ACC112 (cell line): ENCODE measurements at regions not wholly inside any gene's neighbourhood (a gene's known extent, or its start where the extent isn't known, plus 50 kb on each side); places are given as distances from the start of the nearest gene placed in this dataset.
"Not testable (repeated sequence)": the region's sequence is repeated elsewhere in the genome, so short reads cannot be mapped to it uniquely, and the experiment has no call there.

Experiments used
- H2AFZ ChIP-seq: fragments of 200-600 bp; sonication (generic); one replicate; pipeline ENCODE4 v1.6.0; 2017; ENCODE audit warnings: antibody characterized with exemption, low read length; ENCODE audit not compliant: unreplicated experiment
- H3K27ac ChIP-seq: fragments of 200-600 bp; sonication (generic); 2 replicates; pipeline ENCODE4 v1.5.1; 2014; ENCODE audit warnings: low read depth, mild to moderate bottlenecking, antibody characterized with exemption, low read length, moderate library complexity
- H3K27me3 ChIP-seq: fragments of 200-600 bp; sonication (generic); 2 replicates; pipeline ENCODE4 v1.6.1; 2014; ENCODE audit warnings: mild to moderate bottlenecking, antibody characterized with exemption, low read length, moderate library complexity, mixed read lengths; ENCODE audit not compliant: insufficient read depth
- H3K36me3 ChIP-seq: fragments of 200-600 bp; sonication (generic); 2 replicates; pipeline ENCODE4 v1.6.1; 2016; ENCODE audit warnings: mild to moderate bottlenecking, antibody characterized with exemption, low read length, moderate library complexity, mixed read lengths; ENCODE audit not compliant: insufficient read depth
- H3K4me1 ChIP-seq: fragments of 200-600 bp; sonication (generic); one replicate; pipeline ENCODE4 v1.6.1; 2016; ENCODE audit warnings: low read length, mixed read lengths; ENCODE audit not compliant: insufficient read depth, unreplicated experiment, control insufficient read depth
- H3K4me3 ChIP-seq: fragments of 200-600 bp; sonication (generic); 2 replicates; pipeline ENCODE4 v1.5.1; 2014; ENCODE audit warnings: mild to moderate bottlenecking, low read depth, low read length
- H3K79me2 ChIP-seq: fragments of 200-600 bp; sonication (generic); one replicate; pipeline ENCODE4 v1.6.0; 2016; ENCODE audit warnings: low read length; ENCODE audit not compliant: control insufficient read depth, unreplicated experiment, insufficient read depth

DNA sequence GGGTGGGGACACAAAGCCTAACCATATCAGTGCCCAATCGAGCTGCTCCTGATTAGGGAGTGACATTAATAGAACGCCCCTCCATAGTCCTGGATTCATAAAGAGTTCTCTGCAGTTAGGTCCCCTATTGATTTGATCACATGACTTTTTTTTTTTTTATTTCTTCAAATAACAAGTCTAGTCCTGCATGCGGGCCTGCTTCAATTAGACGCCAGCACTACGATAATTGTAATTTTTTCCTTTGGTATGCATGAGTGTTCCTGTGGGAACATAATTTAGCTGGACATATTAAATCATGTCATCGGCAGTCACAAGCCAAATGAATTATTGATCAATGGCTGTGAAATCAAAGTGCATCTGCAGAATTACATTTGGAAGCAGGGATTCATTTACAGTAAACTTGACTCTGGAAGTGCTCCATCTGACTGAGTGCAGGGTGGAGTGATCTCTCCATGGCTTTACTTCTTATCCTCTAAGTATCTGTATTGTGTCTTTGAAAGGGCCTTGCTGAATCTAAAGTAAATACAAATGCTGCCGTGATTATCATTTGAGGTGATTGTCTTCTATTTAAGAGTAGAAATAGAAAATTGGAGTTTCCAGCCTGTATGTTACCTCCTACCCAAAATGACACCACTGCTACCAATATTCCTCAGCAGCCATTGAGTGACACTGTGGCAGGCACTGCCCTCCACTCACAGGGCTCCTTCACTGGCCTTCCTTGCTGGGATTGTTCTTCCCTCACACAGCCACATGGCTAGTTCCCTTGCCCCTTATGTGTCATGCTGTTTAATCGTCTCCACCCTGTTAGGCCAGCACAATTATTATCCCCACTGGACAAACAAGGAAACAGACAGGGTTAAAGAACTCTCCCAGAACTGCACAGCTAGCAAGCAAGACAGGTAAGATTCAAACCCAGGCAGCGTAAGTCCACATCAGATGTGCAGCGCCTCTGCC is 337.4 kb upstream of the ID2 start:
- Histone ChIP-seq H3K27ac (no peak overlapping the region), H3K27me3 (no peaks in the 10 kb centered on the region), H3K79me2 (no peaks in the 10 kb centered on the region), H3K4me3 (no peak overlapping the region), H3K4me1 (no peaks in the 10 kb centered on the region), H3K36me3 (no peaks in the 10 kb centered on the region), H2AFZ (no peak overlapping the region)

DNA sequence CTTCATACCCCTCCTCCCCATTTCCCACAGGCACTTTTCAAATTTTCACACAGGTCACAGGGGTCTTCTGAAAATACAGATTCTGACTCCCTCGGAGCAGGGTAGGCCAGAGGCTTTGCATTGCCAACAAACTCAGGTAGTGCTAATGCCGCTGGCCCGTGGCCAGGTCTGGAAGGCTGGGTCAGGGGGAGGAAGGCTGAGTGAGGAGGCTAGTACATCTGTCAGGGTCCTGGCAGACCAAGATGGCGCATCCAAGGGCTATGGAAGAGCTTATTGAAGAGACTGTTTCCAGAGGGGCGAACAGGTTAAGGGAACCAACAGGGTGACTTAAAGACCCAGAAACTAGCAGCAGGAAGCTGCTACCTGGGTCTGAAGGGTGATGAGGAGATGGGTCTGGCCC is 336.7 kb upstream of the ID2 start:
- Histone ChIP-seq H3K4me3 (no peak overlapping the region), H3K4me1 (no peaks in the 10 kb centered on the region), H3K79me2 (no peaks in the 10 kb centered on the region), H3K36me3 (no peaks in the 10 kb centered on the region), H3K27me3 (no peaks in the 10 kb centered on the region), H2AFZ (no peak overlapping the region), H3K27ac (no peak overlapping the region)

DNA sequence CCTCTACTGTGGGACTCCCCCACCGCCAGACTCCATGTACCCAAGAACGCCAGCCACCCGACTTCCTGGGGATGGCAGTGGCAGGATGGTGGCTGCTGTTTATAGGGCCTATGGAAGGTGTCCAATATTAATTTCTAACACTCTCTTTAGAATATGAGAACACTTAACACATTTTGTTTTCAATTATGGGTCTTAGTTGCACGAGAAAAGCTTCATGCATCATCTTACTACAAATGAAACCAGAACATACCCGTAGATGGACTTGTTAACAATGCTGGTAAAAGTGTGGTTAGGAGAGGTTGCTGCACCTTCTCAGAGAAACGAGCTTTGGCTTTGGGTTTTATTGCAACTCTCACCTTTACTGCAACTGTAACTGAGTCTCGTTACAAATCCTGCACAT is 335.6 kb upstream of the ID2 start:
- Histone ChIP-seq H3K27me3 (no peaks in the 10 kb centered on the region), H3K4me1 (no peaks in the 10 kb centered on the region), H2AFZ (no peak overlapping the region), H3K79me2 (no peaks in the 10 kb centered on the region), H3K4me3 (no peak overlapping the region), H3K36me3 (no peaks in the 10 kb centered on the region), H3K27ac (no peak overlapping the region)

DNA sequence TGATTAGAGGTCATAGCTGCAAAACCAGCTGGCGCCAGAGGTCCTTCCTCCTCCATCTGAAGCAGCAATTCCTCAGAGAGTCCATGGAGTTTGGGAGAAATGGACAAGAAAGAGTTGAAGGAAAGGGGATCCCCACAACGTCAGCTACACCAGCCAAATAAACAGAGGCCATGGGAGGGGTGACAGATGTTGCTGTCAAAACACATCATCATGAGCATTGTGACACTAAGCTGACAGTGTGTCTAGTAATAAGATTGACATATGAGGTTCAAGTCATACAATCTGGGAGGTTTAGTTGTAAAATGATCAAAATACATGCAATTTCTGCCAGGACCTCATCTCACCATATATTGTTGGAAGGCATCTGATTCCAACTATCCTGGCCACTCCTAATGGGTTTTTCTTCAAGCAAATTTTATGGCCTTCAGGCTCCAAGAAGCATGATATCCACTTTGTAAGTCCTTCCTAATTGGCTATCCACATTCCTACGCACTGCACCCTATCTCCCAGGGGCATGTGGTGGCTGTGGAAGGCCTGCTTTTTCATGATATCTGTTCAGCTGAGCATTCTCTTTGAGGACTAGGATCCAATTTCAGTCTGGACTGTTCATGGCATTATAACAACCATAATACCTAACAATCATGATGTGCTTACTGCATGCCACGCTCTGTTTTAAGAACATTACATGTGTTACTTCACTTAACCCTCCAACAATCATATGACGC is 335.0 kb upstream of the ID2 start:
- no peaks in the 10 kb centered on the region for H3K79me2 ChIP-seq
- no peak overlapping the region for H2AFZ ChIP-seq
- no peak overlapping the region for H3K27ac ChIP-seq
- no peaks in the 10 kb centered on the region for H3K4me1 ChIP-seq
- H3K27me3 ChIP-seq: no peaks in the 10 kb centered on the region
- H3K4me3 ChIP-seq: no peak overlapping the region
- H3K36me3 ChIP-seq: no peaks in the 10 kb centered on the region

DNA sequence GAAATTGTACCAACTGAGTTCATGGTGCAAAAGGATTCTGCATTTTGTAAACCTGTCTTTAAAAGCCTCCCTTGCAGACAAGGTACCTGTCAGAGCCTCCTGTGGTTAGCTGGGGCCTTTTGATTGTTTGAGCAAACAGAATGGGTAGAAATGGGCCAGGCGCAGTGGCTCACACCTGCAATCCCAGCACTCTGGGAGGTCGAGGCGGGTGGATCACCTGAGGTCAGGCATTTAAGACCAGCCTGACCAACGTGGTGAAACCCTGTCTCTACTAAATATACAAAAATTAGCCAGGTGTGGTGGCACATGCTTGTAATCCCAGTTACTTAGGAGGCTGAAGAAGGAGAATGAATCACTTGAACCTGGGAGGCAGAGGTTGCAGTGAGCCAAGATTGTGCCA is 332.9 kb upstream of the ID2 start:
- not testable (repeated sequence) for H3K27ac ChIP-seq, H3K79me2 ChIP-seq, H3K4me1 ChIP-seq, H2AFZ ChIP-seq, H3K36me3 ChIP-seq, H3K27me3 ChIP-seq, H3K4me3 ChIP-seq

DNA sequence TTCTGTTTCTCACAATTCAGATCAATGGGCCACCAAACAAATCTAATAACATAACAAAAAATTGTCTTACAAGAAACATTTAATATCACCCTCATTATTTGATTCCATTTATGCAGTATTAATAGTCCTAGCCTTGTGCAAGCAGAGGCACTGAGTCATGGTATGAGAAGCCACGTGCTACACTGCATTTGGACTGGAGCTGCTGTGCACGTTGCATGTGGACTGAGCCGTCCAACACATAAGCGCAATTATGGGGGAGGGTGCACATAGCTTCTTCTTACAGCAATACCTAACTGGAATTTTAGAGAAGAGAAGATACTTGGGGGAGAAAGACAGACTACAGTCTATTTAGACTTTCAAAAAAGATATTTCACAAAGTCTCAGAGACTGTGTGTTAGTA is 329.6 kb upstream of the ID2 start:
- H3K36me3 ChIP-seq: no peaks in the 10 kb centered on the region
- H3K79me2 ChIP-seq: no peaks in the 10 kb centered on the region
- no peak overlapping the region for H3K4me3 ChIP-seq
- H3K4me1 ChIP-seq: no peaks in the 10 kb centered on the region
- H3K27me3 ChIP-seq: 0 out of 2 replicates have a peak, but pooled peaks cover 8% of the 10 kb centered on the region
- no peak overlapping the region for H2AFZ ChIP-seq
- H3K27ac ChIP-seq: no peak overlapping the region

DNA sequence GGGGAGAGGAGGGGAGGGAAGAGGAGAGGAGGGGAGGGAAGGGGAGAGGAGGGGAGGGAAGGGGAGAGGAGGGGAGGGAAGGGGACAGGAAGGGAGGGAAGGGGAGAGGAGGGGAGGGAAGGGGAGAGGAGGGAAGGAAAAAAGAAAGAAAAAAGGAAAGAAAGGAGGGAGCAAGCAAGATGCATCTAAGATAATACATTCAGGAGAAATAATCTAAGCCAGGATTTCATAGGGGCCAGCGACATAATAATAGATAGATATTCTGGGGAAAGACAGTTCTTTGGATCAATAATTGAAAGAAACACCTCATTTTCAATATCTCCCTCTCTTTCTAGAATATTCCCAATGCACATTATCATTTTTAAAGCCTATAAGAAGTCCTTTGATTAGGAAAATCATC is 328.9 kb upstream of the ID2 start:
- Histone ChIP-seq H3K27ac (no peak overlapping the region), H3K79me2 (no peaks in the 10 kb centered on the region), H3K36me3 (no peaks in the 10 kb centered on the region), H3K27me3 (0 out of 2 replicates have a peak, but pooled peaks cover 8% of the 10 kb centered on the region), H3K4me1 (no peaks in the 10 kb centered on the region), H2AFZ (no peak overlapping the region), H3K4me3 (no peak overlapping the region)

DNA sequence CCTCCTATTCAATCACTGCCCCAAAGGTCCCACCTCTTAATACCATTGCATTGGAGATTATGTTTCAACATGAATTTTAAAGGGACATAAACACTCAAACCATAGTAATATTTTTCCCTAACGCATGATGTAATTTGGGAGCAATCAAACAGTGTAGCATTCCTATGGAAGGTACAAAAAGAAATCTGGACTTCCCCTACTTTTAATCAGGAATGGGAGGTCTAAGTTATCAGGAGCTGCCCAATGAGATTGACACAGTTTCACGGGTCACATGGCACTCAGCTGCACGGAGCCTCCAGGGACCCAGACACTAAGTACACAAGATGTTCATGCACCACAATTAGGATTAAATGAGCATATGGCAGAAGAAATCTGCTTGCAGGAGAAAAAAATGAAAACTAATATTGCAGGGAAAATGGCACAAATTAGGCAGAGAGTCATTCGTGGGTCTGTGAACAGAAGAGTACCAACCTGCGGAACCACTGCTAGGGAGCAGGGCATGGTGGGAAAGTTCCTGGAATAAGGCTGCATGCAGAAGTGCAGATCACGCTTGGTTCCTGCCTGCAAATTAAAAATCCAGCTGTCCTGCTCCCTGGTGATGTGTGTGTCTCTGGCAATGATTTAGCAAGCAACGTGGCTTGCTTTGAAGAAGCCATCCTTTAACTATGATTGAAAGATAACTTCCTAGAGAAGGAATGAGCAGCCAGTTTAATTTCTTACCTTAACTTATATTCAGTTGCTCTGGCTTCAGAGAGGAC is 326.6 kb upstream of the ID2 start:
- H3K79me2 ChIP-seq: no peaks in the 10 kb centered on the region
- H3K27me3 ChIP-seq: 0 out of 2 replicates have a peak, but pooled peaks cover 8% of the 10 kb centered on the region
- no peak overlapping the region for H3K4me3 ChIP-seq
- no peaks in the 10 kb centered on the region for H3K4me1 ChIP-seq
- H2AFZ ChIP-seq: no peak overlapping the region
- H3K27ac ChIP-seq: no peak overlapping the region
- H3K36me3 ChIP-seq: no peaks in the 10 kb centered on the region

DNA sequence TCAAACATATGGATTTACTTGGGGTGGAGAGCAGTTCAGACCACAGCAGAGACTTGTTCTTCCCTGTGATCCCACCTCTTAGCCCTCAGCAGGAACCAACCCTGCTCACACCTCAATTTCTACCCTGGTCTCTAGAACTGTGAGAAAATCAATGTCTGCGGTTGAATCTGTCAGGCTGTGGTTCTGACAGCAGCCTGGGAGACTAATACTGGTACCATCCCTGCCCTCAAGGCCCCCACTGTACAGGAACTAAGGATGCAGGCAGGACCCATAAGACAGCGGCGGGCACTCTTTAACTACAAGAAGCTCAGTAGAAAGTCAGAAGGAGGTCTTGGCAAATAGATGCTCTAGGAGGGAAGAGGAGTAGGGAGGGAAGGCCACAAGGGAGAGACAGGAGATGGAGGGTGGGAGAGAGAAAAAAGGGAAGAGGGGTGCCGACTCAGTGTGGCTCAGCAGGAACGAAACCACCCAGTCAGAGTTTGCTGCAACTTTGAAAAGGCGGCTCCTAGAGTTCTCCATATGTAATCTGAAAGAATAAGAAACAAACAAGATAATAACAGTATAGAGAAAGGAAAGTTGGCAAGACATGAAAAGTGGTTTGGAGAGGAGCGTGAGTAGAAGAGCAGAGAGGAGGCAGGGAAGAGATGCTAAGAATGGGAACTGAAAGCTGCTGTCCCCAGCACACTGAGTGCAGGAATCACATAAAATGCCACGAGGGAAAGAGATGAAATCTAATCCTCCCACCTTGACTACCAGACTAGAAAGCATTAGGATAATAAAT is 323.9 kb upstream of the ID2 start:
- H3K4me3 ChIP-seq: no peak overlapping the region
- no peaks in the 10 kb centered on the region for H3K4me1 ChIP-seq
- H3K36me3 ChIP-seq: no peaks in the 10 kb centered on the region
- H2AFZ ChIP-seq: no peak overlapping the region
- H3K27me3 ChIP-seq: 0 out of 2 replicates have a peak, but pooled peaks cover 8% of the 10 kb centered on the region
- H3K79me2 ChIP-seq: no peaks in the 10 kb centered on the region
- H3K27ac ChIP-seq: no peak overlapping the region

DNA sequence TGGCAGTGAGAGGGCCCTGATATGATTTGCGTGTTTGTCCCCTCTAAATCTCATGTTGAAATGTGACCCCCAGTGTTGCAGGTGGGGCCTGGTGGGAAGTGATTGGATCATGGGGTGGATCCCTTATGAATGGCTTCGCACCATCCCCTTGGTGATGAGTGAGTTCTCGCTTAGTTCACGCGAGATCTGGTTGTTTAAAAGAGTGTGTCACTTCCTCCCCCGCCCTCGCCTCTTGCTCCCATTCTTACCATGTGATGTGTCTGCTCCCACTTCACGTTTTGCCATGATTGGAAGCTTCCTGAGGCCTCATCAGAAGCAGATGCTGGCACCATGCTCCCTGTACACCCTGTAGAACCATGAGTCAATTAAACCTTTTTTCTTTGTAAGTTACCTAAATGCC is 319.9 kb upstream of the ID2 start:
- Histone ChIP-seq H3K4me1 (no peaks in the 10 kb centered on the region), H2AFZ (no peak overlapping the region), H3K79me2 (no peaks in the 10 kb centered on the region), H3K27me3 (0 out of 2 replicates have a peak, but pooled peaks cover 3% of the 10 kb centered on the region), H3K36me3 (no peaks in the 10 kb centered on the region), H3K4me3 (no peak overlapping the region), H3K27ac (no peak overlapping the region)
